NCI-H82 treated with DMSO at 0.1 percent for 48 hours (cell line): ENCODE measurements at regions not wholly inside any gene's neighbourhood (a gene's known extent, or its start where the extent isn't known, plus 50 kb on each side); places are given as distances from the start of the nearest gene placed in this dataset.

ENCODE experiments used
- DNase-seq: peaks from one replicate; lab custom pipeline; 2025; ENCODE audit not compliant: unreplicated experiment; lab: John Stamatoyannopoulos, UW

DNA sequence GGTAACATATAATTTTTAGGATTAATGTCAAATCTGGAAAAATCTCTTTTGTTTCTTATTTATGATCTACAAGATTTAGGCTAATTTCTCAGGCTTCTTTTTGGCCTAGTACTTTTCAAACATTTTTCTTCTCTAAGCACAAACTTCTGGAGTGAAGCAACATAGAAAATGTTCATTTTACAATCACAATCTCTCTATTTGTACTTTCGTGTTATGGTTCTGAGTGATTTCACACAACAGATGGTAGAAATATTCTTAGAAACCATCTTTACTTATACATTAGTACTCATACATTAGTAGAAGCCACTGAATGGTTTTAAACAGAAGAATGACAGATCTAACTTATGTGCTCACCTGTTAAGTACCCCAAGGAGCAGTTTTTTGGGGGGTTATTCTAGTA, 106.3 kb upstream of the ANO3 start:
- no peak for DNase-seq

DNA sequence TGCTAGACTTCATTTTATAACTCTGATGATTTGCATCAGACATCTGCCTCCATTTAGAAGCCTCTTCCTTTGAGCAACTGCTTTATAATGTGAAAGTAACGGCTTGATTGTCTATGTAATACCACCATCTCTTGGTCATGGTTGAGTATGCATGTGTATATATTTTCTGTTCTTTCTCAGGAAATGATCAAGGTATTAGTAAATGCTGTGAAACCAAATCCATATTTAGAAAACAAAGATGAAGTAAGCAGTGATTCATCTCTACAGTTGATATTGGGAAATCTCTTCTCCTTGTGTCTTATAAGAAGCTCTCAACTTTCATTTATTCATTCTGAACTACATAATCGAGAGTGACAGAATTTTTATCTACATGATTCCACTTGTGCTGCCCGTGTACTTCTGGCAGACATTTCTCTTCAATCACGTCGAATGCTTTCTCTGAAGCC, 104.6 kb upstream of the ANO3 start:
- no peak for DNase-seq

DNA sequence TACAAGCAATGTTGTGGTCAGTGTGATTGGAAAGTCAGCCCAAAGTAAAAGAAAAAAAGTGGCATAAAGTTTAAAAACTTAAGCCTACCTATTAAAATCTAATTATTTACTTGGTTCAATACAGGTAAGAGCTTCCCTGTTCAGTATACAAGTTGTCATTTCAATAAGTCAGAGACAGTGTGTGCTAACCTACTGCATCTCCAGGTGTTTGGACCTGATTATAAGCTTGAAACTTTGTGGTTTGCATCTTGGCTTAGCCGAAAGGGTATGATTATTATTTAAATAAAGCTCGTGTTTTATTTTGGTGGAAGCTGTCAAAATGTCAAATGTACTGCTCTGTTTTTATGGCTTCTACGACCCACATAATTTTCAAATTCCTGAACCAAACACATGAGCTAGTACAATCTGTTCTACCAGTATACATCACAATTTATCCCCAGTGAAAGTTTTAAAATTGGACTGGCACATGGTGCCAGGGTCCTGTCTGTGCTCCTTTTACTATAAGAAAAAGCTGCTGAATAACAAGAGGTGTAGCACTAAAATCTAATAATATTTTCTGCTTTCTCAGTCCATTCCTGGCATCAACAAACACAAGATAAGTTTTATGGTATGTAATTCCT, 103.9 kb upstream of the ANO3 start:
- DNase-seq, result no peak

DNA sequence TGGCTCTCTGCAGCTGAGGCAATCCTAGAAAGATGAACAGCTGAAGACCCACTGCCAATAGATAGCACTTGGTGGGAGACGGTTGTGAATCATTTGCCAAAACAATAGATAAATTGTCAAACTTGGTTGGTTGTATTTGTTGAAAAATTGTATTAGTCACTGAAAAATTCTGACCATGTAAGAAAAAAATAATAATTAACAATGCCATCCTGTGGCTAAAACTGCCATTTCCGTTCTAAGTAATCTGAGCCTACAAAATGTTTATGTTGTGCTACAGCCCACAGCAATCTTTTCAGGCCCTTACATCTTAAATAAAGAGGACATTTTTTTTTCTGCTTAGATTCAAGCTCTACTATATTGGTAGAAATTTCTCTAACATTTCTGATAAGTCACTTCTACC, 103.2 kb upstream of the ANO3 start:
- no peak for DNase-seq

DNA sequence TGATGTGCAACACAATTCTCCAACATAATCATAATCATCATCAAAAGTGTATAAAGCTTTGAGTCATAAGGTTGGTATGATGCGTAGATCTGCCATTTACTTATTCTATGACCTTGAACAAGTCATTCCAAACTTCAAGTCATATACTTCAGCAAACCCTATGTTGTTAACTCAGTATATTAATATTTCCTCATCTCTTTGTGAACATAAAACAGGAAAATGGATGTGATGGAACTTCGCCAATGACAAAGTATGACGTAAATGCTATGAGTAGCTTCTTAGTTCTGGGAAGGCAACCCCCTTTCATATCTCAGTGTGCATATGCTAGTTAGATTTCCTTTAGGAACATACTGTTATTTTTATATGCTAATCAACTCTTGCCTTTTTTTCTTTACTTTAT, 102.7 kb upstream of the ANO3 start:
- no peak for DNase-seq

DNA sequence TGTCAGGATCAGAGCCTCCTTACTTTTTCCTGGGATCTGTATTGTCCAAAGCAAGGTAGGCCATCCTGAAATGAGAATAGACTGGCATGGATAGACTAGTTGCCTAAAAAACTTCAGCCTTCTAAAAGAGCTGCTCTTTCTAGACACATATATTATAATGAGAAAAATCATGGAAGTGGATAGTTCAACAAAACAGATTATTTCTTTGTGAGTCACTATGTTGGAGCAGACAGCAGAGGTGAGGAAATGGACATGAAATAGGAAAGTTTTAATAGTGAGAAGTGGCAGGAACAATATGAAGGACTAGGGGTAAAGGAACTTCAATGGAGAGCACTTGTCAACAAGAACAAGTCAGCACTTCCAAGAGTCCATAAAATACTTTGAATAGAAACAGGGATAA, 101.9 kb upstream of the ANO3 start:
- no peak for DNase-seq

DNA sequence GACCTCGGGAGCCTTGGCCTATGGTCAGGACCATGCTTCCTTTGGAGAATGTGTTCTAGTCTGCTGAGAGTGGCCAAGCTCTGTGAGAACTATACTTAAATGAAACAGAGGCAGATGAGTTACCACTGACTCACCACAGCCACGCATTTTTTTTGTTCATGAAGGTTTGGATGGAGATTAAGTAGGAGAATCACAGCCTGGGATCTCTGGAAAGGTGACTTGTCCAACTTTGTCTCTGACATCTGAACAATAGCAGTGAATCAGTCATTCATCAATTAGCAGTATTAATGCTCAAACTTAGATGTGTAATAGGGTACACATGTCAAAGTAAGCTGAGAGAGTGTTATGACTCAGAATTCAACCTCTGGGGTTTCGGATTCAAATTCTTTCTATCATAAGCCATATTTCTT, 100.7 kb upstream of the ANO3 start:
- no peak for DNase-seq

DNA sequence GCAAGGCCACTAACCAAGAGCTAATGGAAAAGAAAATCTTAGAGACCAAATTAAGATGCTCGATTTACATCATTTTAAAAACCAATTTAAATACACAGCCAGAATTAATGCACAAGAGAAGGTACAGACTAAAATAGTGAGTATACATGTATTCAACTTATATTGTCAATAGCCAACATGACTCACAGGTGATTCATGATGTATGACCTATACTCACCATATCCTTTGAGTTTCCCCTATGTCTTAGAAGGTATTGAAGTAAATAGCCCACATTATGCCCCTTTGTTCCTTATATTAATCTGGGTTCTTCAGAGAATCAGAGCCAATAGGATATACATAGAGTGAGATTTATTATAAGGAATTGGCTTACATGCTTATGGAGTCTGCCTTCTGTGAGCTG, 97.5 kb upstream of the ANO3 start:
- DNase-seq, result no peak

DNA sequence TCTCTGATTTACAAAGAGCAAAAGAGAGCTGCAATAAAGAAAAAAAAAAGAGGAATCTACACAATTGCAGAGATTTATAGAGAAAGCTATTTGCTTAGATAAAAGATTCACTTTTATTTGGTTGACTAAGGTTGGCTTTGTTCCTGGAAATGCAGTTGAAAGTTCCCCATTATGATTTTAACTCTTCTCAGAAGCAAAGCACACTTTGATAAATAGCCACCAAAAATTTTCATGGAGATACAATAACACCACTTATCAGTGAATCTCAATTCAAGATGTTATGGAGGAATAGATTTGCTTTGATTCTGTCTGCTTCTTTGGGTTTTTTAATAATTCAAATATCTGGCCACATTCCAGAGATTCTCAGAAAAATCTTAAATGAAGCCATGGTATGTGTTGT, 88.5 kb upstream of the ANO3 start:
- no peak for DNase-seq

DNA sequence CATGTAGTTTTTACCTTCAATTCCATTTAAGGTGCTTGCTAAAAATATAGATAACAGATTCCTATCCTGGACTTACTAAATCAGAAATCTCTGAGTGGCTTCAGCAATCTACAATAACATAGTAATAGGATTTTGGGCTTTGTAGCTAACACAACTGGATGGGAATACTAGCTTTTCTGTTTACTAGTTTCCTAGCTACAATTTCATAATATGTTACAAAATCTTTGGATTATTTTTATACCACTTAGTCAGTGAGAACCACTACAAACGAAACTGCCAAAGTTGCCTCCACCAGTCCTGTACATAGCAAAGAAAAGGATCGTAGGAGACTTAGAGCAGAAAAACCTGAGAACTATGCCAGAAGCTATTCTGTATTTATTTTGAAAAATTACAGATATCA, 87.7 kb upstream of the ANO3 start:
- DNase-seq, result no peak

DNA sequence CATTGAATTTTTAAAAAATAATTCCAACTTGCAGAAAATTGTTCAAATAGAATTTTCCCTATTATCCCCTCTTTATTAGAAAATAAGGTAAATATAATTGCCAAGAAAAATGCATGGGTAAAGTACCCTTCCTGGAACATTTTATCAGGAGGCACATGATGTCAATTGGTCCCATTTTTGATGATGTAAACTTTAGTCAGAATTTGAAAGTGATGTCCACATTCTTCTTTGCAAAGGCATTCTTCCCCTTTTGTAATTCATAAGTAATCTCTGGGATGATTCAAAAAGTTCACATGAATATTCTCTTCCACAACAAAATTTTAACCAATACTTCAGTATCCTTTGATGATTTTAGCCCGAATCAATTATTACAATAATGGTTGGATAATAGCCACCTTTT, 86.9 kb upstream of the ANO3 start:
- no peak for DNase-seq

DNA sequence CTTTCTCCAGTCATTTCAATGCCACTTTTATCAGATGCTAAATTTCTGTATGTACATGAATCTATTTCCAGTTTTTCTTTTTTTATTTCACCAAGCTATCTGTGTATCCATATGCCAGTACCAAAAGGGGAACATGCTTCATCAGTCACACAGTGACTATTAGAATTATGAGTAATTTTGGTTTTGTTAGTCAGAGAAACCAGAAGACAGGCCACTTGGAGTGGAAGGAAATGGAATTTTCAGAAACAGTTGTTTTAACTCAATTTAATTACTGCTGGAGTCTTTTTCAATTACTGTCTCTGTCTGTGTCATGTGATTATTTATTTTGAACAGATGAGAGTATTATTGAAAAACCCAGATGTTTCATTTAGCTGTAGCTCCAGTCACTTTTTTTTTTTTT, 84.6 kb upstream of the ANO3 start:
- DNase-seq, result no peak

DNA sequence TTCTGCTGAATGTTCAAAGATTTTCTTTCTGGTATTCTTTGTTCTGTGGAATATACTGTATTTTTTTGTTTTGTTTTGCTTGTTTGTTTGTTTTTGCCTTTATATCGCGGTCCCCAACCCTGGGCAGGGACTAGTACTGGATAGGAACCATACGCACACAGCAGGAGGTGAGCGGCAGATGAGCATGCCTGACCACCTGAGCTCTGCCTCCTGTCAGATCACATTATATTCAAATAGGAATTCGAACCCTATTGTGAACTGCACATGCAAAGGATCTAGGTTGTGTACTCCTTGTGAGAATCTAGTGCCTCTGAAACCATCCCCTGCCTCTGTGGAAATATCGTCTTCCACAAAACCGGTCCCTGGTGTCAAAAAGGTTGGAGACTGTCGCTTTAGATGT, 83.3 kb upstream of the ANO3 start:
- DNase-seq, result no peak

DNA sequence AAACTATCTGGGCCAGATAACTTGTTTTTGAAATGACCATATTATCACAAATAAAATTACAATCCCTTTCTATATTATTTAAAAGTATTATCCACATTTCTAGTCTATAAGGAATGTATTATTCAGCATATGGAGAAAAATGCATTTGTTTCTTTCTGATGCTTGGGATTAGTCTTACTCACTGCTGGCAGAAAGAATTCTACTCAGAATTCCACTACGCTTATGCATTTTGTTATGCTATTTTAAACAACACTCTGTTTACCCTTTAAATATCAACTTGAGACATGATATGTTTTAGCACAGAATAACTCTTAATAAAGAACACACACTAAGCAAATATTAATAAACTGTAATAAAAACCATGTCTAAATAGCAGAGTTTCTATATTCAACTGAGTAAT, 77.6 kb upstream of the ANO3 start:
- no peak for DNase-seq

DNA sequence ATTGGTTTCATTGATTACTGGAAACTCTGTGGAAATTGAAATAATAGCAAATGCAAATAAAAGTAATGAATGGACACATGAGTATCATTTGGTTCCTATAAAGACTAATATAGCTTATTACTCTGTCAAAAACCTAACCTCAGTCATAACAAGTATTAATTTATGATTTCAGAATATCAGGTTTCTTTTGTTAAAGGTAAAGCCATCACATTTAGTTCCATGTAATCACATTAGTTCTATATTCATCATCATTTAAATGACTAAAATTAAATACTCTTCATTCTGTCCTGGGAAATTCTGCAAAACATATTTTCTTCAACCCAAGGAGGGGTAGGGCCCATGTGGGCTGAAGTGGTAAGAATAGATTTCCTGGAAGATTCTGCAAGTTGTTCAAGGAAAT, 68.2 kb upstream of the ANO3 start:
- no peak for DNase-seq

DNA sequence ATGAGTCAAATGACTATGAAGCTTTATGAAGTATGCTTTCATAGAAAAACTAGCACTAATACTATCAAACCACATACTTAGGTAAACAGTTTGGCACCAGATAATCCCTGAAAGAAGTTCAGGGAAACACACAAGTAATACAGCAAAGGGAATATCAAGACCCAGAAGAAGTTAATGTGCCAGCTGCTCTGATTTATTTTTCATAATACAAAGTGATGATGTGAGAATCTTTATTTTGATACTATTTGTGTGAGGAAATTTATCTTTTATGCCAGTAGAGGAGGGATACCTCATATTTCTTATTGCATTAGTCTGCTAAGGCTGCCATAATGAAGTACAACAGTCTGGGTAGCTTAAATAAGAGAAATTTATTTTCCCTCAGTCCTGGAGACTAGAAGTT, 67.7 kb upstream of the ANO3 start:
- DNase-seq, result no peak

DNA sequence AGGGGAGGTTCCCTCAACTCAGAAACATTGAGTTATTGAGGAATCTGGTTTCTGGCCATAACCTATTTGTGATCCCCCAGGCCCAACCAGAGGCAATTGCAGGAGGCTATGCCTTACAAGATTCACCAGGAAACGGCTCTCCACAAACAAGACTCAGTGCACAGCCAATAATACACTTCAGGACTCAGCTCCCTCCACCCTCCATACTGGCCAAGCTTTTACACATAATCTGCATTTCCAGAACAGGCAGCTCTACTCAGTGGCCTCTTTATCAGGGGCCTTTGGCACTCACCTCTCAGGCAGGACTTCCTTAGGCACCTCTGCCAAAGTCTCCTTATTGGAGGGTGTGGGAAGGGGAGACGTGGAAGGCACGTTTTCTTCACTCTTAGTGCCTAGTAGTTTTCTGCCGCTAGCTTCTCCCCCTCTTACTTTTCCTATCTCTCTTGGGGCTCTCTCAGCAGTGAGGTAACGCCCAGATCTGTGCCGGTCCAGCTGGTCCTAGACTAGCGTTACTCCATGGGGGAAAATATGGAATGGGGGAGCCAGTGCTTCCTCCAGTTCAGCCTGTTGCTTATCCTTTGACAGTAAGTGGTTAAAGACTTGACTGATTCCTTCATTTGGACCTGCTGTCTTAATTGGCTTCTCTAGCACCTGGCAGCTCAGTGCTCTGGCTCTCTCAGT, 62.8 kb upstream of the ANO3 start:
- no peak for DNase-seq

DNA sequence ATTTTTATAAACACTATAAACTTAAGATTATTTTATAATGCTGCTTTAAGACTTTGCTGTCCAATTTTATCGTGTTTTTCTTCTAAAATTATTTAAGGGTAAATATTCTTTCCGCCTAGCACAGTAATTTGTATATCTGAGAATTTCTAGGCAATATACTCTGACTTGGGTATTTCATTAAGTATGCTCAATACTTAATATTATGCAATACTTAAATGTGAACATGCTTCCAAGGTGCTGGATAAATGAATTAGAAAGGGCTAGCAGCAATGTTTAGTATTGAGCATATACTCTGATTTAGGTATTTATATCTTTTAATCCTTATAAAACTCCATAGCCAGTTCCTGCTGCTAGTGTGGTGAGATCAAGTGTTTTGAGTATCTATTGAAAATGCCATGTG, 60.3 kb upstream of the ANO3 start:
- DNase-seq, result no peak

DNA sequence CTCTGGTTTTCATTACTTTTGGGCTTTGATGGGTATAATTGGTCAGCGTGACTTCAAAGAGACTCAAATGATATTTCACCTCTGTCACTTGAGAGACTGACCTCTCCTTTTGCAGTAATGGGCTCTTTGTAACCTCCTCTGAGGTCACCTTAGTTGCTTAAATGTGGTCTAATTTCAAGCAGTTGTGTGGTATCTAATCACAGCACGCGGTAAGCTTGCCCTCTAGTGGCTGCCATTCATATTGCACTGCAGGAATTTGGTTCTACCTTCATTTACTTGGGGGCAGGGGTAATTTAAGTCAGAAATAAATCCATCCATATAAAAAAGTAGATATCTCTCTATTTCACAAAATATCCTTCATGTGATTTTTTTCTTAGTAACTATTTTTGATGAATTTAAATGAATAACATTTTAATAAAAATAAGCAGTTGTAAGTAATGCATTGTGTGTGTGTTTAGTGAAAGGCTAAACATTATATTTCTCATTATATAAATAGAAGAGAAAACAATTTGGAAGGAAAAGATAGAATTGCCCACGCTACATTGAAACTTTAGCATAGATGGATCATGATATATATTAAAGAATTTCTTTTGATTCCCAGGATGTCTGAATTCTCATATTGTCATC, 55.0 kb upstream of the ANO3 start:
- DNase-seq, result peak; percentile 4

DNA sequence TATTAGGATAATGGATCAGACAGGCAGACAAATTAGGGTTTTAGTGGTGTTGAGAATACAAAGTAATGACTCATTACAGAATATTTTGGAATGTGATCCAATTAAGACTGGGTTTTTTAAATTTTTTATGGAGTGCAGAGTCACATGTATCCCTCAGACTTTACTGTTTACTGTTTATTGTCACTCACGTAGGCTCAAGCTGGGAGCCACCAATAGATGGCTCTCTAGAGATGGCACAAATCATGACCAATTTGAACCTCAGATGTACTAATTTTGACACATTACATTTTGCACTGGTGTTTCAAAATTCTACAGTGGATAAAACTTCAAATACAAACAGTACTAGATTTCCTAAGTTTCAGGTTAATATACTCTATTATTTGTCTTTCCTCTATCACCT, 53.6 kb upstream of the ANO3 start:
- DNase-seq, result no peak
